Sigmoid colon (tissue), 4 donors: ENCODE measurements at regions not wholly inside any gene's neighbourhood (a gene's known extent, or its start where the extent isn't known, plus 50 kb on each side); places are given as distances from the start of the nearest gene placed in this dataset.

Experiments
- POLR2AphosphoS5 ChIP-seq, 4 donors: sonication (generic); formaldehyde crosslinking; IDR thresholded peaks; one replicate each; pipeline ENCODE4 v1.6.1; 2017; ENCODE audit warnings: antibody characterized with exemption in 4 of 4
- TF ChIP-seq, protein P1 (sequence below), 4 experiments: fragments of 450-650 bp in 3 of 4; fragments of 200-600 bp in 1 of 4; IDR thresholded peaks; one replicate each; pipeline ENCODE4 v1.5.1; 2016 to 2019; ENCODE audit warnings: antibody characterized with exemption in 4 of 4, mild to moderate bottlenecking in 3 of 4, moderate library complexity in 2 of 4

GRCh38 chr16:77059446-77059845, 131.5 kb upstream of the MON1B start:
- no peak for TF ChIP-seq POLR2AphosphoS5 (IDR thresholded peaks at IDR 0.05)
- TF ChIP-seq, protein P1, sequence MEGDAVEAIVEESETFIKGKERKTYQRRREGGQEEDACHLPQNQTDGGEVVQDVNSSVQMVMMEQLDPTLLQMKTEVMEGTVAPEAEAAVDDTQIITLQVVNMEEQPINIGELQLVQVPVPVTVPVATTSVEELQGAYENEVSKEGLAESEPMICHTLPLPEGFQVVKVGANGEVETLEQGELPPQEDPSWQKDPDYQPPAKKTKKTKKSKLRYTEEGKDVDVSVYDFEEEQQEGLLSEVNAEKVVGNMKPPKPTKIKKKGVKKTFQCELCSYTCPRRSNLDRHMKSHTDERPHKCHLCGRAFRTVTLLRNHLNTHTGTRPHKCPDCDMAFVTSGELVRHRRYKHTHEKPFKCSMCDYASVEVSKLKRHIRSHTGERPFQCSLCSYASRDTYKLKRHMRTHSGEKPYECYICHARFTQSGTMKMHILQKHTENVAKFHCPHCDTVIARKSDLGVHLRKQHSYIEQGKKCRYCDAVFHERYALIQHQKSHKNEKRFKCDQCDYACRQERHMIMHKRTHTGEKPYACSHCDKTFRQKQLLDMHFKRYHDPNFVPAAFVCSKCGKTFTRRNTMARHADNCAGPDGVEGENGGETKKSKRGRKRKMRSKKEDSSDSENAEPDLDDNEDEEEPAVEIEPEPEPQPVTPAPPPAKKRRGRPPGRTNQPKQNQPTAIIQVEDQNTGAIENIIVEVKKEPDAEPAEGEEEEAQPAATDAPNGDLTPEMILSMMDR (IDR thresholded peaks at IDR 0.05) = no peak
